Fibroblast of pulmonary artery (primary cell): ENCODE measurements at regions not wholly inside any gene's neighbourhood (a gene's known extent, or its start where the extent isn't known, plus 50 kb on each side); places are given as distances from the start of the nearest gene placed in this dataset.

Source experiments
- DNase-seq: peaks from one replicate; pipeline ENCODE4 v3.0.0-alpha.2; 2010; ENCODE audit warnings: low read depth
- H3K4me3 ChIP-seq: replicated peaks from 2 replicates; pipeline ENCODE4 v1.5.1; 2011; ENCODE audit warnings: low read depth, mild to moderate bottlenecking, control low read depth, low read length, moderate library complexity
- CTCF ChIP-seq: IDR thresholded peaks from 2 replicates; pipeline ENCODE4 v1.5.1; 2011; ENCODE audit warnings: mild to moderate bottlenecking, control low read depth, low read length, inconsistent platforms; ENCODE audit errors: missing control alignments

DNA sequence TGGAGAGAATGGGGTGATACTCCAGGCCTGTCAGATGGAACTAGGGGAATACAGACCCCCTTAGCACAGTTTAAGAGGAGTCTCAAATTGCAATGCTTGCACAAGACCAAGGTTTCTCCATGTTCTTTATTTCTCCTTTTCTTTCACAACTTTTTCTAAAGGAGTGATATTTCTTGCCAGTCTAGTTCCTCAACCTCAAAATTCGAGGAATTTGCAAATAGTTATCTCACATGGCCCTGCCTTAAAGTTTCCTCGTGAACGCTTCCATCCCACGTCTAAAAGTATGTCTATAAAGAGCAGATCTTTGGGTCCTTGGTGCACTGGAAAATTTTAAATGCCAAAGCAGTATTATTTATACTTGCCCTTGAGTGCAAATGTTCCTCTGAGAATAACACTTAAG lies 373.8 kb upstream of the KLF4 start:
- DNase-seq, result no peak
- no peak for TF ChIP-seq CTCF
- no peak overlapping the region for H3K4me3 ChIP-seq

DNA sequence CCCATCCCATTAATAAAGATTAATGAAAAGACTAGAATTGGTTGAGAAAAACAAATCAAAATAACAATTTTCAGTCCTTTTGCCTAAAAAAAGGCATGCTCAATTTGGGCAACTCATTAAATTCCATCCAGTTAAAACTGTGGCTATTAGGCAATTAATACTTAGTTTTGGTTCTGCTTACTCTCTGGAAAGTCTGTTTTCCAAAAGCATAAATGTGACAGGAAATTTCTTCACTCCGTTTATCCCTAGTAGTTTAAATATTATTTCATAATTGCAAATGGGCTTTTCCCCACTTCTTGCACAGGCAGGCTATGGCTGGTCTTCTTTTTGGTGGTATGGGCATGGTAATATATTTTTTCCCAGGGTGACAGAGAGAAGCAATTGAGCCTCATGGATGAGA lies 373.3 kb upstream of the KLF4 start:
- no peak for TF ChIP-seq CTCF
- no peak for DNase-seq
- H3K4me3 ChIP-seq, result no peak overlapping the region

DNA sequence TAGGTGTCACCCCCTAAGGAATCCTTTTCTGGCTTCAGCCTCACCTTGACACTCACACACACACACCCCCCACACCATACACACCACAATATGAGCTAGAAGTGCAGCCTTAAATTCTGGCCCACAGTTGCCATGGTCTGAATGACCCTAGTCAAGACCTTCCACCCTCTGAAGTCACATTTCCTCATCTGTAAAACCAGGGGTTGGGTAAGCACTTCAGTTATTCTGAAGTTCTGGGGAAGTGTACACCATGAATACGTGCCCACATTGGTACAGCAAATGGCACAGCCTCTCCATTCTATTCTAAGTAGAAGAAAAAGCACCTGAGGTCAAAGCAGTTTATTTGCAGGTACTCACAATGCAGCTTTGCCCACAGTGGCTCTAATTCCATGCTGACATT lies 372.8 kb upstream of the KLF4 start:
- no peak for TF ChIP-seq CTCF
- H3K4me3 ChIP-seq, result no peak overlapping the region
- no peak for DNase-seq

DNA sequence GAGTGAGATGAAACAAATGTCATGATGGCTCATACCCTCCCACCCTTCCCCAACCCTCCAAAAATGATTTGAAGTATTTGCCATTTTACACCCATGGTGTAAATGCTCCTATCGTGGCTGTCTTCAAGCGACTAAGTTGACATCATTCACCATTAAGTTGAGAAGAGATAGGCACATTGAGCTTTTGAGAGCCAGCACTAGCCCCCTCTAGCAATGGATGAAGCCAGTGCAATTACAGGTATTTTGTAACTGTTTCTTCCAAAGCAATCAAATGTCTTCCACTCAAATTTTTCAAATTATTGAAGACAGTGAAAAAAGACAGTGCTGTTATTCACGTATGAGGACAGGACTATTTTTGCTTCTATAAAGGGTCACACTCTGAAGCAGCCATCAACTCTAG lies 371.5 kb upstream of the KLF4 start:
- no peak for DNase-seq
- H3K4me3 ChIP-seq, result no peak overlapping the region
- no peak for TF ChIP-seq CTCF

DNA sequence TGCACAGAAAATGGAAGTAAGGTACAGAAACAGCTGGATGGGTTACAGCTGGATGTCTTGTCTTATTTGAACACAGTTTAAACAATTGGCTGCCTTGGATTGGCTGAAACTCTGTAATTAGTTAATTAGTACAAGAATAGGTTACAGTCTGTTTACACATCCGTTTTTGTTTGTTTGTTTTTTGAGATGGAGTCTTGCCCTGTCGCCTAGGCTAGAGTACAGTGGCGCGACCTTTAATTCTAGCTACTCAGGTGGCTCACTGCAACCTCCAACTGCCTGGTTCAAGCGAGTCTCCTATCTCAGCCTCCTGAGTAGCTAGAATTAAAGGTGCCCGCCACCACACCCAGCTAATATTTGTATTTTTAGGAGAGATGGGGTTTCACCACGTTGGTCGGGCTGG lies 368.7 kb upstream of the KLF4 start:
- DNase-seq, result no peak
- TF ChIP-seq CTCF, result no peak
- no peak overlapping the region for H3K4me3 ChIP-seq

DNA sequence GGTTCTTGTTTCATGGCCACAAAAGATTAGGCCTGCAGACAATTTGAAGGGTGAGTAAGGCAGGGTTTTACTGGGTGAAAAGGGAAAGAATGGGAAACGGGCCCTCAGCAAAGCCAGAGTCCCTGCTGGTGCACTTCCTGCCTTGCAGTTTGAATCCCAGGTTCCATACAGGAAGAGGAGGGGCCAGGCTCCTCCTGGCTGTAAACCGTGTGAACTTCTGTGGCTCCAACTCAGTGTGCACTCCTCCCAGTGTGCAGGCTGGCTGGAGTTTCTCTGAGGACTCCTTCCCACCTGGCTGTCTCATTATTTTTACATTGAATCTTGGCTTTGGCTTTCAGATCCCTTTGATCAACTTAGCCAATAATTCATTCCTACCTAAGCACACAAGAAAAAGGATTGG lies 367.1 kb upstream of the KLF4 start:
- no peak for DNase-seq
- no peak overlapping the region for H3K4me3 ChIP-seq
- no peak for TF ChIP-seq CTCF

DNA sequence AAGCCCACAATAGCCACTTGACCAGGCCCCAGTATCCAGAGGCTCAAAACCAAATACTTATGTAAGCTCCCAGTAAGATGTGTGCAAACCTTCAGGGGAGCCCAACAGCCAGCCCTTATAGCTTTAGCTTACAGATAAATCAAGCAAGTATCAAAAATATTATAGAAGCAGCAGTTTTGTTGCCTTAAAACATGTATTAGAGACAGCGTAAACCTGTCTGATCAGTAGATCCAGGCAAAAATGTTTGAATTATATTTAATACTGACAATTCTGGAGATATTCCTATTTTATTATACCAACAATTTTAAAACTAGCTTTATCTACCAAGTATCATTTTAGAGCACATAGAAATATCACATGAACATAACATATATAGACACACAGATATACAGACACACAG lies 365.6 kb upstream of the KLF4 start:
- no peak overlapping the region for H3K4me3 ChIP-seq
- no peak for DNase-seq
- no peak for TF ChIP-seq CTCF
